ENCODE measurements at regions not wholly inside any gene's neighbourhood (a gene's known extent, or its start where the extent isn't known, plus 50 kb on each side); places are given as distances from the start of the nearest gene placed in this dataset.

DNA sequence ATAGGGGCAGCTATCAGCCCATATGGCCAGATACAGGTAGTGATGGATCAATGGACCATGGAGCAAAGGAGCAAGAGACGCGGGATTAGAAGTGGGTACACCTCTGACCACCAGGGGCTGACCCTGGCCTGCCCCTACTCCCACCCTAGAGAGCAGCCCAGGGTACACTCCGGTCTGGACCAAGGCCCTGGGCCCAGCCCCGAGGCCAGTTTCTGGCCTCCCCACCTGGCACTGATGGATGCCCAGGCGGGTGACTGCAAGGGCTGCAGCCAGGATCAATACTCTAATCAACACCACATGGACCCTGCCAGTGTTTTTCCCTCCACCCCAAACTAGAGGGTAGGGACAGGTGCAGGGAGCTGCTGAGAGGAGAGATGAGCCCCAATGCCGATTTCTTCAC is 74.1 kb upstream of the NECTIN1 start:
- TF ChIP-seq POLR2A (IDR thresholded peaks at IDR 0.05) = no peak
- TF ChIP-seq, protein P1, sequence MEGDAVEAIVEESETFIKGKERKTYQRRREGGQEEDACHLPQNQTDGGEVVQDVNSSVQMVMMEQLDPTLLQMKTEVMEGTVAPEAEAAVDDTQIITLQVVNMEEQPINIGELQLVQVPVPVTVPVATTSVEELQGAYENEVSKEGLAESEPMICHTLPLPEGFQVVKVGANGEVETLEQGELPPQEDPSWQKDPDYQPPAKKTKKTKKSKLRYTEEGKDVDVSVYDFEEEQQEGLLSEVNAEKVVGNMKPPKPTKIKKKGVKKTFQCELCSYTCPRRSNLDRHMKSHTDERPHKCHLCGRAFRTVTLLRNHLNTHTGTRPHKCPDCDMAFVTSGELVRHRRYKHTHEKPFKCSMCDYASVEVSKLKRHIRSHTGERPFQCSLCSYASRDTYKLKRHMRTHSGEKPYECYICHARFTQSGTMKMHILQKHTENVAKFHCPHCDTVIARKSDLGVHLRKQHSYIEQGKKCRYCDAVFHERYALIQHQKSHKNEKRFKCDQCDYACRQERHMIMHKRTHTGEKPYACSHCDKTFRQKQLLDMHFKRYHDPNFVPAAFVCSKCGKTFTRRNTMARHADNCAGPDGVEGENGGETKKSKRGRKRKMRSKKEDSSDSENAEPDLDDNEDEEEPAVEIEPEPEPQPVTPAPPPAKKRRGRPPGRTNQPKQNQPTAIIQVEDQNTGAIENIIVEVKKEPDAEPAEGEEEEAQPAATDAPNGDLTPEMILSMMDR (IDR thresholded peaks at IDR 0.05) = no peak
